SU-DHL-6 (cell line): ENCODE measurements at regions not wholly inside any gene's neighbourhood (a gene's known extent, or its start where the extent isn't known, plus 50 kb on each side); places are given as distances from the start of the nearest gene placed in this dataset.

Source experiments
- H2AFZ ChIP-seq: fragments of 200-600 bp; sonication (generic); 2 replicates; pipeline ENCODE4 v1.6.1; 2014; ENCODE audit warnings: low read depth, mild to moderate bottlenecking, moderate library complexity, mixed read lengths, antibody characterized with exemption, low read length; ENCODE audit not compliant: severe bottlenecking
- H3F3A ChIP-seq: fragments of 200-600 bp; shearing (Covaris generic); 2 replicates; pipeline ENCODE4 v1.6.0; 2016; ENCODE audit warnings: antibody characterized with exemption, mild to moderate bottlenecking; ENCODE audit not compliant: insufficient read depth
- H3K27ac ChIP-seq: fragments of 200-600 bp; sonication (generic); 2 replicates; pipeline ENCODE4 v1.5.1; 2016; ENCODE audit warnings: low read depth, mild to moderate bottlenecking, low read length, moderate library complexity, mixed read lengths
- H3K27me3 ChIP-seq: fragments of 200-600 bp; sonication (generic), shearing (Covaris generic); 2 replicates; pipeline ENCODE4 v1.6.0; 2014; ENCODE audit warnings: mild to moderate bottlenecking, low read length
- H3K36me3 ChIP-seq: fragments of 200-600 bp; sonication (generic); 2 replicates; pipeline ENCODE4 v1.6.1; 2014; ENCODE audit warnings: mild to moderate bottlenecking, low read length, mixed read lengths
- H3K4me2 ChIP-seq: fragments of 300-600, 200-600 bp; shearing (Covaris generic), sonication (generic); 2 replicates; pipeline ENCODE4 v1.6.0; 2014; ENCODE audit warnings: low read length, low read depth, mild to moderate bottlenecking; ENCODE audit not compliant: poor library complexity, severe bottlenecking
- H3K4me3 ChIP-seq: fragments of 200-600 bp; sonication (generic); 2 replicates; pipeline ENCODE4 v1.5.1; 2014; ENCODE audit warnings: antibody characterized with exemption, low read length, mild to moderate bottlenecking, mixed read lengths; ENCODE audit not compliant: insufficient read depth, poor library complexity, severe bottlenecking
- H3K79me2 ChIP-seq: fragments of 200-600 bp; sonication (generic); 2 replicates; pipeline ENCODE4 v1.6.1; 2014; ENCODE audit warnings: mild to moderate bottlenecking, low read length, moderate library complexity; ENCODE audit not compliant: insufficient read depth
- H3K9ac ChIP-seq: fragments of 200-600 bp; sonication (generic); 2 replicates; pipeline ENCODE4 v1.7.0; 2014; ENCODE audit warnings: mild to moderate bottlenecking, low read length
- H3K9me2 ChIP-seq: fragments of 200-600 bp; sonication (generic); replicated peaks from 2 replicates; pipeline ENCODE4 v1.6.1; 2014; ENCODE audit warnings: low read length; ENCODE audit not compliant: insufficient read depth
- H3K9me3 ChIP-seq: fragments of 200-600 bp; sonication (generic); 2 replicates; pipeline ENCODE4 v1.6.1; 2014; ENCODE audit warnings: low read length, mixed read lengths; ENCODE audit not compliant: insufficient read depth
- H4K20me1 ChIP-seq: fragments of 200-600 bp; sonication (generic); 2 replicates; pipeline ENCODE4 v1.6.1; 2014; ENCODE audit warnings: low read depth, mild to moderate bottlenecking, antibody characterized with exemption, low read length, moderate library complexity, mixed read lengths
- EZH2phosphoT487 ChIP-seq: fragments of 200-600 bp; sonication (generic), shearing (Covaris generic); conservative IDR thresholded peaks from 2 replicates; pipeline ENCODE4 v1.6.1; 2018; ENCODE audit warnings: mild to moderate bottlenecking, antibody characterized with exemption, low read length, moderate library complexity, mixed read lengths
- TF ChIP-seq, protein P1 (sequence below): fragments of 200-600 bp; sonication (generic); IDR thresholded peaks from one replicate; pipeline ENCODE4 v1.5.1; 2017; ENCODE audit warnings: antibody characterized with exemption, mild to moderate bottlenecking, low read length, moderate library complexity; ENCODE audit not compliant: insufficient read depth, poor library complexity, severe bottlenecking

- Histone ChIP-seq H3K27me3 (no peaks in the 10 kb centered on the region), H3K9me2 (no peaks in the 10 kb centered on the region)
Measured at GRCh38 chr1:187151555-187151954, 322.8 kb downstream of the PLA2G4A start.

GRCh38 chr1:187153047-187153446, 324.3 kb downstream of the PLA2G4A start:
- H3K27me3 ChIP-seq = no peaks in the 10 kb centered on the region
- H3F3A ChIP-seq = no peaks in the 10 kb centered on the region
- H3K79me2 ChIP-seq = no peaks in the 10 kb centered on the region
- H4K20me1 ChIP-seq = no peaks in the 10 kb centered on the region
- H2AFZ ChIP-seq = no peak overlapping the region
- no peak overlapping the region for H3K27ac ChIP-seq
- no peaks in the 10 kb centered on the region for H3K36me3 ChIP-seq
- H3K9me2 ChIP-seq = no peaks in the 10 kb centered on the region
- TF ChIP-seq EZH2phosphoT487 = no peak
- TF ChIP-seq, protein P1, sequence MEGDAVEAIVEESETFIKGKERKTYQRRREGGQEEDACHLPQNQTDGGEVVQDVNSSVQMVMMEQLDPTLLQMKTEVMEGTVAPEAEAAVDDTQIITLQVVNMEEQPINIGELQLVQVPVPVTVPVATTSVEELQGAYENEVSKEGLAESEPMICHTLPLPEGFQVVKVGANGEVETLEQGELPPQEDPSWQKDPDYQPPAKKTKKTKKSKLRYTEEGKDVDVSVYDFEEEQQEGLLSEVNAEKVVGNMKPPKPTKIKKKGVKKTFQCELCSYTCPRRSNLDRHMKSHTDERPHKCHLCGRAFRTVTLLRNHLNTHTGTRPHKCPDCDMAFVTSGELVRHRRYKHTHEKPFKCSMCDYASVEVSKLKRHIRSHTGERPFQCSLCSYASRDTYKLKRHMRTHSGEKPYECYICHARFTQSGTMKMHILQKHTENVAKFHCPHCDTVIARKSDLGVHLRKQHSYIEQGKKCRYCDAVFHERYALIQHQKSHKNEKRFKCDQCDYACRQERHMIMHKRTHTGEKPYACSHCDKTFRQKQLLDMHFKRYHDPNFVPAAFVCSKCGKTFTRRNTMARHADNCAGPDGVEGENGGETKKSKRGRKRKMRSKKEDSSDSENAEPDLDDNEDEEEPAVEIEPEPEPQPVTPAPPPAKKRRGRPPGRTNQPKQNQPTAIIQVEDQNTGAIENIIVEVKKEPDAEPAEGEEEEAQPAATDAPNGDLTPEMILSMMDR = no peak
- no peak overlapping the region for H3K9ac ChIP-seq
- no peaks in the 10 kb centered on the region for H3K9me3 ChIP-seq
- no peak overlapping the region for H3K4me2 ChIP-seq
- H3K4me3 ChIP-seq = no peak overlapping the region

More at GRCh38 chr1:187151555-187151954, 322.8 kb downstream of the PLA2G4A start:
- no peak overlapping the region for H3K9ac ChIP-seq
- no peak overlapping the region for H3K4me2 ChIP-seq
- TF ChIP-seq, protein P1 = no peak
- no peak for TF ChIP-seq EZH2phosphoT487
- H4K20me1 ChIP-seq = no peaks in the 10 kb centered on the region
- H3K9me3 ChIP-seq = no peaks in the 10 kb centered on the region
- H3K36me3 ChIP-seq = no peaks in the 10 kb centered on the region
- no peak overlapping the region for H2AFZ ChIP-seq
- H3K79me2 ChIP-seq = no peaks in the 10 kb centered on the region
- no peak overlapping the region for H3K4me3 ChIP-seq
- no peaks in the 10 kb centered on the region for H3F3A ChIP-seq
- no peak overlapping the region for H3K27ac ChIP-seq

- no peak overlapping the region for H3K9ac ChIP-seq
- H3K4me2 ChIP-seq = no peak overlapping the region
- H3K27me3 ChIP-seq = no peaks in the 10 kb centered on the region
- no peaks in the 10 kb centered on the region for H3F3A ChIP-seq
- no peak for TF ChIP-seq EZH2phosphoT487
- TF ChIP-seq, protein P1 = no peak
- H2AFZ ChIP-seq = no peak overlapping the region
- no peaks in the 10 kb centered on the region for H3K79me2 ChIP-seq
- no peak overlapping the region for H3K4me3 ChIP-seq
- no peaks in the 10 kb centered on the region for H3K9me3 ChIP-seq
- H3K9me2 ChIP-seq = no peaks in the 10 kb centered on the region
- H4K20me1 ChIP-seq = no peaks in the 10 kb centered on the region
- H3K36me3 ChIP-seq = no peaks in the 10 kb centered on the region
- H3K27ac ChIP-seq = no peak overlapping the region
Measured at GRCh38 chr1:187157115-187157514, 328.4 kb downstream of the PLA2G4A start.

DNA sequence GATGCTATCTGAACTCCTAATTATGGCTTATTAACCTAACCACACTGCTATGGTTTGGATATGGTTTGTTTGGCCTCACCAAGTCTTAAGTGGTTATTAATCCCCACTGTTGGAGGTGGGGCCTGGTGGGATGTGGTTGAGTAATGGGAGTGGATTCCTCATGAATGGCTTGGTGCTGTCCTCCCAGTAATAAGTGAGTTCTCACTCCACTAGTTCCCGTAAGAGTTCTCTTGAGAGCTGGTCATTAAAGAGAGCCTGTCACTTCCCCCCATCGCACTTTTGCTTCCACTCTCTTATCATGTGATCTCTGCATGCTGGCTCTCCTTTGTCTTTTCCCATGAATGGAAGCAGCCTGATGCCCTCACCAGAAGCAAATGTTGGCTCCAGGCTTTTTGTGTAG, 328.8 kb downstream of the PLA2G4A start:
- no peak for TF ChIP-seq EZH2phosphoT487
- TF ChIP-seq, protein P1 = no peak
- H3K27me3 ChIP-seq = no peaks in the 10 kb centered on the region
- H3K4me3 ChIP-seq = no peak overlapping the region
- H4K20me1 ChIP-seq = no peaks in the 10 kb centered on the region
- no peak overlapping the region for H3K9ac ChIP-seq
- no peaks in the 10 kb centered on the region for H3K9me3 ChIP-seq
- no peaks in the 10 kb centered on the region for H3K36me3 ChIP-seq
- no peak overlapping the region for H3K27ac ChIP-seq
- no peaks in the 10 kb centered on the region for H3F3A ChIP-seq
- H2AFZ ChIP-seq = no peak overlapping the region
- H3K9me2 ChIP-seq = no peaks in the 10 kb centered on the region
- no peak overlapping the region for H3K4me2 ChIP-seq
- no peaks in the 10 kb centered on the region for H3K79me2 ChIP-seq
